NCI-H128 (cell line): ENCODE measurements at regions not wholly inside any gene's neighbourhood (a gene's known extent, or its start where the extent isn't known, plus 50 kb on each side); places are given as distances from the start of the nearest gene placed in this dataset.
"Not testable (repeated sequence)": the region's sequence is repeated elsewhere in the genome, so short reads cannot be mapped to it uniquely, and the experiment has no call there.

Source experiments
- DNase-seq: peaks from one replicate; lab custom pipeline; 2025; ENCODE audit not compliant: unreplicated experiment; lab: John Stamatoyannopoulos, UW

- no peak for DNase-seq
These were observed 185.8 kb downstream of the CARTPT start for GRCh38 chr5:71904852-71905251.

- DNase-seq, result no peak
These were observed 187.0 kb downstream of the CARTPT start for GRCh38 chr5:71905834-71906711.

GRCh38 chr5:71907001-71907588 is 188.0 kb downstream of the CARTPT start:
- DNase-seq, result no peak

- no peak for DNase-seq
These were observed 188.6 kb downstream of the CARTPT start for GRCh38 chr5:71907608-71908145.

GRCh38 chr5:71910741-71911140 is 191.7 kb downstream of the CARTPT start:
- DNase-seq, result no peak

DNA sequence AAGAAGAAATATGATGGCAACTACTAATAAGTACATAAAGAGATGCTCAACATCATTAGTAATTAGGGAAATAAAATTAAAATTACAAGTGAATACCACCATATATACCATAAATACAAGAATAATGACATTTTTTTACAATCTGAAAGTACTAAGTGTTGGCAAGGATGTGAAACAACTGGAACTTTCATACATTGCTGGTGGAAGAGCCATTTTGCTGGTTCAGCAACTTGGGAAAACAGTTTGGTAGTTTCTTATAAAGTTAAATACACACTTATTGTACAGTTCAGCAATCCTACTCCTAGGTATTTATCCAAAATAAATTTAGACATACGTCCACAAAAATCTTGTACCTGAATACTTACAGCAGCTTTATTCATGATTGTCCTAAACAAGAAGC is 192.9 kb downstream of the CARTPT start:
- no peak for DNase-seq

GRCh38 chr5:71914281-71914680 is 193.0 kb upstream of the MAP1B start:
- no peak for DNase-seq

DNA sequence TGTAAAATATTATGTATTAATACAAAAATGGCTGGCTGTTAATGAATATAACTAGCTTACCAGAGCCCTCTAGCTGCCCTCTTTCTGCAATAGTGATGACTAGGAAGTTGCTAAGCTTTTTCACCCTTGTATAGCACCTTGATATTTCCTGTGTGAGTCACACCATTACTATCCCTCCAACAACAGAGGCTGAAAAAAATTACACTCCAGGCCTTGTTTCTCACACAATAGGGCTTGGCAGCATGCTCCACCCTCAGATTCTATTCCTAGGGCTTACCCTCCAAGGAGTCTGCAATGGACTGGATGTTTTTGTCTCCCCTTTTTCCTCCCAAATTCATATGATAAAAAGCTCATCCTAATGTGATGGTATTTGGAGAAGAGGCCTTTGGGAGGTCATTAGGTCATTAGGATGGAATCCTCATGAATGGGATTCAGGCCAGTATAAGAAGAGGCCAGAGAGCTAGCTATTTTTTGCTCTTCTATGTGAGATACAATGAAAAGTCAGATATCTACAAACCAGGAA is 184.6 kb upstream of the MAP1B start:
- no peak for DNase-seq

GRCh38 chr5:71923755-71924154 is 183.5 kb upstream of the MAP1B start:
- no peak for DNase-seq

DNA sequence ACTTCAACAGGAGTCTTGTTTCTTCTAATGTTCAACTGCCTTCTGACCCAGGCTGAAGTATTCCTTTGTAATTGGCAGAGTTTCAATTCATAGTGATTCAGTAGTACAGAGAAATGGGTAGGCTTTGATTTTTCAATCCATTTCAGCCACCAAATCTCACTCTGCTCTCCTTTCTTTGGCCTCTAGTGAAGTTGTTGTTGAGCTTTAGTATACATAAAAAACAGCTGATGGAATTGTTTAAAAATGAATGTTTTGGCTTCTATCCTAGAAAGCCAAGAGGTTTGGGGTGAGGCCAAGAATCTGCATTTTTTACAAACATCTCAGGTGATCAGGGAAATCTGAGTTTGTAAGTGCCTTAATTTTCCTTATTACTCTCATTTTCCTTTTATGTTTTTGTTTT is 182.9 kb upstream of the MAP1B start:
- no peak for DNase-seq

DNA sequence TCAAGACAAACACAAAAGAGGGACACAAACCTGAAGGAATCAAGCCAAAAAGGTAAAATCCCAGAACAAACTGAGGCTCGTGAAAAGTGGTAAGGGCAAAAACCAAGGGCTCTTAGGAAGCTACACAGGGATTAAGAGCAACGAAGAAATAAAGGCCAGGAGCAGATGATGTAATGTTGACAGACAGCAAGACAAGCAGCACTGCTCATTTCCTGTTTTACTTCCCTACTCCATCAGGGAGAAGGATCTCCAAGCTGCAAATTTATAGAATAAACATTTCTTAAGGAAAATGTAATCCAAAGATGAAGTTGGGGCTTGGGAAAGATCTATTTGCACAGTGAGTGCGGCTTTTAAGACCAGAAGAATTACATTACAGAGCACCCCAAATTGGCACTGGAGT is 182.3 kb upstream of the MAP1B start:
- DNase-seq, result no peak

- DNase-seq, result no peak
These were observed 181.6 kb upstream of the MAP1B start for GRCh38 chr5:71925608-71926091.

GRCh38 chr5:71929003-71929402 is 178.3 kb upstream of the MAP1B start:
- DNase-seq, result no peak

DNA sequence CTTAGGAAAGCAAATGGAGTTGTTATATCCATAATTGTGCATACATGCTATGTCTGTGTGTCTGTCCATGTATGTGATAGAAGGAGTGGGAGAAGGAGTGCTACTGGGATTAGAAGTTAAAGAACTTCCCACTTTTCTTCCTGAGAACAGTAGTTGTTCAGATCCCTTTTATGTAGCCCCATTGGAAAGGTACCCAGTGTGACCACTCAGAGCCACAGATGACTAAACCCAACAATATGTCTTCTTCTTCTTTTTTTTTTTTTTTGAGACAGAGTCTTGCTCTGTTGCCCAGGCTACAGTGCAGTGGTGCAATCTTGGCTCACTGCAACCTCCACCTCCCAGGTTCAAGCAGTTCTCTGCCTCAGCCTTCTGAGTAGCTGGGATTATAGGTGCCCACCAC is 176.7 kb upstream of the MAP1B start:
- not testable (repeated sequence) for DNase-seq

GRCh38 chr5:71932131-71932654 is 175.1 kb upstream of the MAP1B start:
- DNase-seq, result no peak

GRCh38 chr5:71932655-71933338 is 174.5 kb upstream of the MAP1B start:
- DNase-seq, result no peak

DNA sequence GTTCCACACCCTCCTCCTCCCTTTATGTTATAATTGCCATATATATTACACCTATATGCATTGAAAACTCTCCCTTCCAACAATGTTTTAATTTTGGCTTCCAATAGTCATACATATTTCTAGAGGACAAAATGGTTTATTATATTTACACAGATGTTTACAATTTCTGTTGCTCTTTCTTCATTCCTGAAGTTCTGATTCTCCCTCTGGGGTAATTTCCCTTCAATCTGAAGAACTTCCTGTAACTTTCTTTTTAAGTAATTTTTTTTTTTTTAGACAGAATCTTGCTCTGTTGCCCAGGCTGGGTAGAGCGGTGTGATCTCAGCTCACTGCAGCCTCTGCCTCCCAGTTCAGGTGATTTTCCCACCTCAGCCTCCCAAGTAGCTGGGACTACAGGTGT is 173.0 kb upstream of the MAP1B start:
- no peak for DNase-seq

DNA sequence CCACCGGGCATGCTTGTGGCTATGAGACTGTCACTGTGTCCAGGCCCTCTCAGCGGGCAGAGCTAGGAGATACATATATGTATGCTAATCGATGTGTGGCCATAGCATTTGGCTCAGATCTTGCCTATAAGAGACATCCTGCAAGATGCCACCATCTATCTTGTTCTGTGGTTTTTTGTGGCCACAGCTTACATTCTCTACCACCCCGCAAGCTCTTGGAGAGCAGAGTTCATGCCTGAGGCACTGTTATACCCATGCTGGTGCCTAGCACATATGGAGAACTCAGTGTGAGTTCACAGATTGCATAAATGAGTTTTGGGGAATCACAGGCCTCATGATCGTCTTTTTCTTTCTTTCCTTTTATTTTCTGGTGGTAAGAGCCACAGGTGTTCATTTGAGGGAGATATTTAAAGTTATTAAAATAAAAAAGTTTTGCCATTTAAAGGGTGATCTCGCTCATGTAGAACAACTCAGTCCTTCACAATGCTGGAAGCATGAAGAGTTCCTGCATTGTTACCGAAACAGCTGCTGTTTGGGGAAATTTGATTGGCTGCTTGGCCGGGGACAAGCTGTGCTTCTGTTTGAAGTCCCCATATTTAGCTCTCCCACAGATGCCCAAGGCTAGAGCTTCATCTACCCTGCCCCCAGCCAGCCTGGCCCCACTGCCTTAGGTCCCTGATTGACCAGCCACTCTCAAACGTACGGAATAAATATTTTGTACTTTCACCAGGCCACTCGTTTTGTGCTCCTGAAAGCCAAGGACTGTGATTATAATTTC is 169.2 kb upstream of the MAP1B start:
- no peak for DNase-seq

DNA sequence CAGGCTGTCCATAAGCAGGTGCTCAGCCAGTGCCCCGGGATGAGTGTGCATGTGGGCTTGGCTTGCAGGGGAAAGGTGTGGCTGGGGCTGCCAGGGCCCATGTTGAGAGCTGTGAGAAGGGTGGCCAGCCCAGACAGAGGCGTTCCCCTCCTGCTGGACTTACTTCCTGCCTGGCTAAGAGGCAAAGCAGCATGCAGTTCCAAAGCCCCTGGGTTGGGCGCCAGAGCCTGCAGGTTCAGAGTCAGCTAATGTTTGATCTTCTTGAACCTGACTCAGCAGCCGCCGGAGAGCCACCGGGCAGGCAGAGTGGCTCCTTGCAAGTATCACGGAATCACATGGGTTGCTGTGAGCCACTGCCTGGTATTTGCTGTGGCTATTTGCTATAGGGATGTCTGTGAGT is 168.4 kb upstream of the MAP1B start:
- DNase-seq, result no peak

DNA sequence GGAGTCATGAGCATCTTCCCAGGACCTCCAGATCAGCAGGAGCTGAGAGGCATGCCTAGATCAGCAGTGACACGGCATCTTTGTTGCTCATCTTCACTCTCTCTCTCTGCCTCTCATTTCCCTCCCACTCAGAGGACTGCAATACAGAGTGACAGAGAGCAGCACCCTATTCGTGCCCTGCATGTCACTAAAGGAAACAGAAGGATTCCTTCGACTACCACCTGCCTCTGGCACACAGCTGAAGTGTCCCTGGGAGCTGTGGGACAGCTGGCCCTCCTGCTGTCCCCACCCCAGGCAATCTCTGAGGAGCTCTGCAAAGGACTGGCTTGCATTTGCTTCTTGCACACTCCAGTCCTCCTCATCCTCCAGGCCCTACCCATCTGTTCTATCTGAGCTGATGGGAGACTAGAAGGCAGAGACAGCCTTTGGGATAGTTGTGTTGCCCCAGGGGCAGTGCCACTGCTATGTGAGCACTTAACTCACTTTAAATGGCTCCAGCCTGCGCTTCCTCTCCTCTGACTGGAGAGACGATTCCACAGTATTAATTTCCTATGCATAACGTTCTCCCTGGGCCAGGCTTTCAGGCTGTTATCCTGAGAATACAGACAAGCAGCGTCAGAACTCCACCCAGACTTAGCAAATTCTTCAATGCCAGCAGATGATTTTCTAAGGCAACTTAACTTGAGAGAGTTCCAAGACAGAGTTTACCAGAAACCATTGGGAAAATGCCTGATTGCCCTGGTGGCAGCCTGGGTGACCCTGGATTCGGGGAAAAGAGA is 167.6 kb upstream of the MAP1B start:
- DNase-seq, result no peak
